IMR-90 (cell line): ENCODE measurements at regions not wholly inside any gene's neighbourhood (a gene's known extent, or its start where the extent isn't known, plus 50 kb on each side); places are given as distances from the start of the nearest gene placed in this dataset.

Experiments used
- ATAC-seq: fragments of 200-7000 bp; cut with Tn5 transposase; 2 replicates; pipeline ENCODE4 v1.9.1; 2020; ENCODE audit warnings: low read depth, mild to moderate bottlenecking, moderate library complexity
- BruUV-seq: library from RNA; stranded (reverse); fragments of 400-500 nt; replicated peaks from 2 replicates; lab custom pipeline; 2021; lab: Mats Ljungman, UMichigan
- CTCF ChIA-PET: fragments of 300-600 bp; formaldehyde crosslinking; extraction: SDS; loops from one replicate; lab custom pipeline; 2021; ENCODE audit warnings: antibody characterized with exemption; lab: Yijun Ruan, JAX
- POLR2A ChIA-PET: fragments of 300-600 bp; sonication (Branson Sonifier 250); formaldehyde crosslinking; loops from one replicate; lab custom pipeline; 2022; ENCODE audit warnings: antibody characterized with exemption; ENCODE audit not compliant: unreplicated experiment; lab: Charles Lee
- DNase-seq: peaks from one replicate; pipeline ENCODE4 v3.0.0; 2013
- H2AFZ ChIP-seq: replicated peaks from 2 replicates; pipeline ENCODE3; 2013; ENCODE audit warnings: low read length, mild to moderate bottlenecking; ENCODE audit not compliant: poor library complexity
- H2AK5ac ChIP-seq: 2 replicates; pipeline ENCODE4 v1.6.1; 2013; ENCODE audit warnings: low read depth, low read length, inconsistent platforms
- H2AK9ac ChIP-seq: replicated peaks from 2 replicates; pipeline ENCODE3; 2013; ENCODE audit warnings: mild to moderate bottlenecking, low read depth, low read length, moderate library complexity; ENCODE audit not compliant: poor library complexity
- H2BK120ac ChIP-seq: 2 replicates; pipeline ENCODE4 v1.6.1; 2013; ENCODE audit warnings: low read depth, low read length, inconsistent platforms
- H2BK15ac ChIP-seq: 3 replicates; pipeline ENCODE4 v1.6.1; 2013; ENCODE audit warnings: low read depth, low read length, inconsistent platforms
- H2BK20ac ChIP-seq: 2 replicates; pipeline ENCODE4 v1.6.1; 2013; ENCODE audit warnings: low read depth, mild to moderate bottlenecking, inconsistent platforms, low read length, moderate library complexity
- H2BK5ac ChIP-seq: 2 replicates; pipeline ENCODE4 v1.6.1; 2013; ENCODE audit warnings: mild to moderate bottlenecking, low read depth, low read length, inconsistent platforms; ENCODE audit not compliant: poor library complexity, severe bottlenecking
- H3K14ac ChIP-seq: replicated peaks from 2 replicates; pipeline ENCODE4 v1.6.1; 2013; ENCODE audit warnings: low read depth, low read length, inconsistent platforms
- H3K18ac ChIP-seq: 2 replicates; pipeline ENCODE4 v1.6.1; 2013; ENCODE audit warnings: low read depth, low read length, control low read depth
- H3K23ac ChIP-seq: 2 replicates; pipeline ENCODE4 v1.6.1; 2013; ENCODE audit warnings: low read depth, low read length, inconsistent platforms
- H3K27ac ChIP-seq: 2 replicates; pipeline ENCODE4 v1.5.1; 2013; ENCODE audit warnings: mild to moderate bottlenecking, control low read depth, low read length; ENCODE audit not compliant: insufficient read depth
- H3K27me3 ChIP-seq: 2 replicates; pipeline ENCODE4 v1.6.1; 2013; ENCODE audit warnings: low read length; ENCODE audit not compliant: control insufficient read depth, insufficient read depth
- H3K36me3 ChIP-seq: 2 replicates; pipeline ENCODE4 v1.6.1; 2013; ENCODE audit warnings: low read length, mixed read lengths; ENCODE audit not compliant: control insufficient read depth, insufficient read depth
- H3K4ac ChIP-seq: 2 replicates; pipeline ENCODE4 v1.6.1; 2013; ENCODE audit warnings: low read depth, low read length, inconsistent platforms
- H3K4me1 ChIP-seq: 2 replicates; pipeline ENCODE4 v1.6.1; 2013; ENCODE audit warnings: low read length, mixed read lengths; ENCODE audit not compliant: control insufficient read depth, insufficient read depth
- H3K4me2 ChIP-seq: 2 replicates; pipeline ENCODE4 v1.6.1; 2013; ENCODE audit warnings: low read depth, mild to moderate bottlenecking, control low read depth, low read length, moderate library complexity
- H3K4me3 ChIP-seq: 2 replicates; pipeline ENCODE4 v1.5.1; 2013; ENCODE audit warnings: low read depth, mild to moderate bottlenecking, control low read depth, low read length, moderate library complexity; ENCODE audit not compliant: insufficient read depth
- H3K56ac ChIP-seq: 2 replicates; pipeline ENCODE4 v1.6.1; 2013; ENCODE audit warnings: low read length, inconsistent platforms; ENCODE audit not compliant: insufficient read depth; ENCODE audit errors: extremely low read depth
- H3K79me1 ChIP-seq, 2 experiments: 2 replicates each; pipeline ENCODE4 v1.6.1; 2013; ENCODE audit warnings: low read length in 2 of 2, inconsistent platforms in 1 of 2, low read depth in 1 of 2
- H3K9ac ChIP-seq: 2 replicates; pipeline ENCODE4 v1.6.1; 2013; ENCODE audit warnings: low read depth, low read length, control low read depth
- H3K9me1 ChIP-seq: 2 replicates; pipeline ENCODE4 v1.6.1; 2013; ENCODE audit warnings: low read length, inconsistent platforms; ENCODE audit not compliant: insufficient read depth
- H3K9me3 ChIP-seq: 2 replicates; pipeline ENCODE4 v1.6.1; 2013; ENCODE audit warnings: low read length; ENCODE audit not compliant: control insufficient read depth, insufficient read depth
- H4K20me1 ChIP-seq: 2 replicates; pipeline ENCODE4 v1.6.1; 2013; ENCODE audit warnings: low read length, inconsistent platforms; ENCODE audit not compliant: insufficient read depth
- H4K5ac ChIP-seq: 2 replicates; pipeline ENCODE4 v1.6.1; 2013; ENCODE audit warnings: mild to moderate bottlenecking, low read depth, low read length, control low read depth
- H4K8ac ChIP-seq, 2 experiments: 2 replicates each; pipeline ENCODE4 v1.6.1; 2013; ENCODE audit warnings: low read depth in 2 of 2, low read length in 2 of 2, control low read depth in 1 of 2, inconsistent platforms in 1 of 2
- H4K91ac ChIP-seq: 2 replicates; pipeline ENCODE4 v1.6.1; 2013; ENCODE audit warnings: low read depth, low read length, inconsistent platforms; ENCODE audit not compliant: insufficient read depth
- BHLHE40 ChIP-seq: fragments of 150-350 bp; IDR thresholded peaks from 2 replicates; pipeline ENCODE4 v1.6.1; 2016; ENCODE audit warnings: mild to moderate bottlenecking, low read depth, low read length
- CEBPB ChIP-seq: IDR thresholded peaks from 2 replicates; pipeline ENCODE4 v1.6.1; 2012; ENCODE audit warnings: low read depth, low read length, improper control_type of control experiment
- CTCF ChIP-seq: conservative IDR thresholded peaks from 2 replicates; pipeline ENCODE4 v1.5.1; 2012; ENCODE audit warnings: mild to moderate bottlenecking, low read depth, low read length, improper control_type of control experiment
- NFE2L2 ChIP-seq: fragments of 150-350 bp; IDR thresholded peaks from 2 replicates; pipeline ENCODE4 v1.6.1; 2016; ENCODE audit warnings: low read depth, mild to moderate bottlenecking, low read length
- RCOR1 ChIP-seq: IDR thresholded peaks from 2 replicates; pipeline ENCODE4 v1.6.1; 2012; ENCODE audit warnings: mild to moderate bottlenecking, low read length, improper control_type of control experiment; ENCODE audit not compliant: insufficient replicate concordance
- SMC3 ChIP-seq: fragments of 150-350 bp; IDR thresholded peaks from 2 replicates; pipeline ENCODE4 v1.6.1; 2016; ENCODE audit warnings: low read depth, mild to moderate bottlenecking, antibody characterized with exemption, low read length, moderate library complexity
- WGBS, 2 experiments: methylation state at CpG; one replicate each; pipeline versions ENCODE4 v1.1.5 to v1.1.7; 2013; ENCODE audit warnings: missing lambda C conversion rate in 2 of 2; ENCODE audit not compliant: insufficient read length in 1 of 2; ENCODE audit errors: extremely low coverage in 2 of 2; 5-methylcytosine and 5-hydroxymethylcytosine counted together
- dilution Hi-C: fragments of 300-500 bp; cut with HindIII; formaldehyde crosslinking; loops from one replicate; pipeline ENCODE4 v1.14.3; 2018; ENCODE audit warnings: low sequenced_read_pairs; ENCODE audit not compliant: unreplicated experiment
- in situ Hi-C: fragments of 300-500 bp; cut with MboI; formaldehyde crosslinking; loops from 3 replicates; pipeline ENCODE4 v1.14.3; 2019; ENCODE audit warnings: low sequenced_read_pairs, inconsistent platforms, mixed read lengths
- intact Hi-C: fragments of 100-400 bp; cut with micrococcal nuclease; formaldehyde crosslinking; loops from 2 replicates; pipeline ENCODE4 v1.10.0; 2022
- TF ChIP-seq, protein P1 (sequence below): fragments of 150-350 bp; IDR thresholded peaks from 2 replicates; pipeline ENCODE4 v1.6.1; 2017; ENCODE audit warnings: mild to moderate bottlenecking, antibody characterized with exemption, low read length, low read depth

DNA sequence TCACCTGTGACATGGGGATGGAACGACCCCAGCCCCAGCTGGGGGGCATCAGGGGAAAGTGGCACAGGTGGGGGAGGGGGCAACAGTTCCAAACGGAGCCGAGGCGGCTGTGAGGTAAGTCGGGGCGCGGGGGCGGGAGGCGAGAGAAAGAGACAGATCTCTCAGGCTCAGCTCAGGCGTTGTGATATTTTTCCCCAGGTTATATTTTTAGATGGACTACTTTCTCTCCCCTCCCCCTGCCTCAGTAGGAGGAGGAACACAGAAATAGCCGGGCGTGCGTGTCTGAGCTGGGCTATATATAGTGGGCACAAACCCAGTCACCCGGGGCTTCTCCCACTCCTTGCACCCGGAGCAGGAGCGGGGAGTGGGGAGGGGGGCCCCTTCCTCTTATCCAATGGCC, 91.0 kb upstream of the LINGO1 start:
- CTCF ChIA-PET, result no interaction called here
- in situ Hi-C loops, result no loop called here

More for the DNA sequence above, 91.0 kb upstream of the LINGO1 start:
- Histone ChIP-seq H3K79me1 (no peaks in the 10 kb centered on the region), H3K27me3 (peaks cover 39% of the 10 kb centered on the region), H3K4me2 (no peak overlapping the region), H2BK120ac (no peak overlapping the region), H3K18ac (no peak overlapping the region), H3K14ac (no peak overlapping the region), H3K9me3 (no peaks in the 10 kb centered on the region), H2AFZ (no peak overlapping the region), H2AK5ac (no peak overlapping the region), H4K5ac (no peak overlapping the region), H3K27ac (no peak overlapping the region), H2BK5ac (no peak overlapping the region), H4K20me1 (no peaks in the 10 kb centered on the region), H3K36me3 (no peaks in the 10 kb centered on the region), H3K9me1 (no peaks in the 10 kb centered on the region), H3K23ac (no peak overlapping the region), H3K4me3 (no peak overlapping the region), H2BK15ac (no peak overlapping the region), H2BK20ac (no peak overlapping the region), H3K4ac (no peak overlapping the region), H3K4me1 (no peaks in the 10 kb centered on the region), H3K56ac (no peak overlapping the region), H2AK9ac (no peak overlapping the region), H3K9ac (no peak overlapping the region), H4K8ac (no peak overlapping the region), H4K91ac (no peak overlapping the region)
- DNase-seq (no peak), ATAC-seq (no peak)
- intact Hi-C loops, result no loop called here
- POLR2A ChIA-PET, result no interaction called here
- BruUV-seq, result no TSS peak
- WGBS, 2 experiments, result 100% methylated on average over 3 of the region's 16 CpGs; no CpG with 5 or more reads in 1 of the 2 experiments
- dilution Hi-C loops, result no loop called here
- TF ChIP-seq, protein P1, sequence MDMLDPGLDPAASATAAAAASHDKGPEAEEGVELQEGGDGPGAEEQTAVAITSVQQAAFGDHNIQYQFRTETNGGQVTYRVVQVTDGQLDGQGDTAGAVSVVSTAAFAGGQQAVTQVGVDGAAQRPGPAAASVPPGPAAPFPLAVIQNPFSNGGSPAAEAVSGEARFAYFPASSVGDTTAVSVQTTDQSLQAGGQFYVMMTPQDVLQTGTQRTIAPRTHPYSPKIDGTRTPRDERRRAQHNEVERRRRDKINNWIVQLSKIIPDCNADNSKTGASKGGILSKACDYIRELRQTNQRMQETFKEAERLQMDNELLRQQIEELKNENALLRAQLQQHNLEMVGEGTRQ, result no peak
- no peak for TF ChIP-seq BHLHE40
- no peak for TF ChIP-seq SMC3
- TF ChIP-seq CTCF, result no peak
- no peak for TF ChIP-seq CEBPB
- no peak for TF ChIP-seq NFE2L2
- TF ChIP-seq RCOR1, result no peak
